ENCODE measurements at regions not wholly inside any gene's neighbourhood (a gene's known extent, or its start where the extent isn't known, plus 50 kb on each side); places are given as distances from the start of the nearest gene placed in this dataset.

GRCh38 chr22:27638329-27639233 is 163.0 kb downstream of the MN1 start:
- TF ChIP-seq CTCF (optimal IDR thresholded peaks at IDR 0.05 in 1 of 3, IDR thresholded peaks at IDR 0.05 in 1 of 3, conservative IDR thresholded peaks at IDR 0.05 in 1 of 3; ENCODE audit: extremely low read depth in 1 of 3, insufficient read depth in 2 of 3, low read length in 3 of 3), result no peak
- no peak for TF ChIP-seq EZH2 (IDR thresholded peaks at IDR 0.05; ENCODE audit: low read length)

All from keratinocyte (primary cell).